Hematopoietic multipotent progenitor cell treated with erythropoietin and hydrocortisone succinate and interleukin-3 and kit ligand, for 6 days (in vitro differentiated cells): ENCODE measurements at regions not wholly inside any gene's neighbourhood (a gene's known extent, or its start where the extent isn't known, plus 50 kb on each side); places are given as distances from the start of the nearest gene placed in this dataset.

Experiments
- DNase-seq: peaks from one replicate; pipeline ENCODE4 v3.0.0-alpha.2; 2015

DNA sequence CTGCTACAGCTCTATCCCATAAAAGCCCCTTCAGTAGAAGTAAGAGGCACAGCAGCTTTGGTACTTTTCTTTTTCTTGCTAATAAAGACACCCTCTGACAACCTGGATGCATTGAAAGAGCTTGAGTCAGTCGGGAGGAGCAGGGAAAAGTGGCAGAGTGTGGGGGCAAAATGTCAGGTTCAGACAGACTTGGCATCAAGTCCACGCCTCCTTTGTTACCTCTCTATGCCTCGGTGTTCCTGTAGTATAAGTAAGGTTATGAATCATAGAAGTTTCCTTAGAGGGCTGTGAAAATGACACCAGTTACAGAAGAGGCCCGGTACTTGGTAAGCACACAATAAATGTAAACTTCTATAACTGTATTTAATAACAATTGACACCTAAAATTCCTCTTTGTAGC is 133.9 kb downstream of the ESM1 start:
- no peak for DNase-seq

DNA sequence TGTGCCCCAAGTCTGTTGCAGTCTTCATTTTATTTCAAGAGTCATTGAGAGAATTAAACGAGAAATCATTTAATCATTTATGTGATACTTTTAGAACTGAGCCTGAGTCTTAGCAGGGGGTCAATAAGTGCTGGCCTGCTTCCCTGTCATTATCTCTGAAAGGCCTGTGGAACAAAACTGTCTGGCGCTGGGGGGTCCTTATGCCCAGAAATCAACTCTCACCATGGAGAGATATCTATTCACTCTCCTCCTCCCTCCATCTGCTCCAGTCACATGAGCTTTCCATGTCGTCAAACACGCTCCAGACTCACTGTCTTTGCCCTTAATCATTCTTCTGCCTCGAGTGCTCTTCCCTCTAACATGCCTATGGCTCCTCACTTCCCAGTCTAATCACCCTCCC is 136.8 kb downstream of the ESM1 start:
- no peak for DNase-seq

DNA sequence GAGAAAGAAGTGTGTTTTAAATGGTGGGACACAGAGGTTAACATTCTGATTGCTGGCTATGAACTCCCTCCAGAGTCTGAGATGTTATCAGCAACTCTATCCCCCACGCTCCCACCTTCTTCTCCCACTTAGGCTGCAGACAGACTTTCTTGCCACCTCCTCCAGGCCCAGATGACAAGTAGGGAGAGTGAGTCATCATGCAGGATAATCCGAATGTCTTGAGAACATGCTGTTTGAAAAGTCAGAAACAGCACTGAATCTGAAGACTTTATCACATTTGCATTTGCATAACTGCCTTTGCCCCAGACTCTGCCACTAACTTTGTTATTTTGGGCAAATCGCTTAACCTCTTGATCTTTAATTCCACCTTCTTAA is 139.8 kb downstream of the ESM1 start:
- DNase-seq, result no peak

GRCh38 chr5:54844905-54845566 is 140.4 kb downstream of the ESM1 start:
- DNase-seq, result peak; percentile 75

GRCh38 chr5:54844266-54844665 is 141.1 kb downstream of the ESM1 start:
- DNase-seq, result no peak

- DNase-seq, result no peak
Measured at GRCh38 chr5:54841481-54841880, 143.9 kb downstream of the ESM1 start.

DNA sequence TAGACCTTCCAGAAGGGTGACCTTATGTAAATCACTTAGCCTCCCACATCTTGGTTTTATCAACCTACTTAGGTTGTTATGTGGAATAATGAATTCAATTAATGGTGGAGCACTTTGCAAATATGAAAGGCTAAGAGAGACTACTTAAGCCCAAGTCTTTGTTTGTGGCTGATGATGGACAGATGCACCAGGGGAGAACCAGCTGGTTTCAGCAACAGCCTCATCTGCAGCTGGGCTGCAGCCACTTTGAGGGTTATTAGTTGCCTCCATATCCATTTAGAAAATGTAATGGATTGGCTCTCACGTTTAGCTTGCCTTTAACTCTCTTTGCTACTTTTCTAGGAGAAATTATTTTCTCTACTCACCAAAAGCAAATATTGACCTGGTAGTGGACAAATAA is 146.6 kb downstream of the ESM1 start:
- DNase-seq, result no peak

DNA sequence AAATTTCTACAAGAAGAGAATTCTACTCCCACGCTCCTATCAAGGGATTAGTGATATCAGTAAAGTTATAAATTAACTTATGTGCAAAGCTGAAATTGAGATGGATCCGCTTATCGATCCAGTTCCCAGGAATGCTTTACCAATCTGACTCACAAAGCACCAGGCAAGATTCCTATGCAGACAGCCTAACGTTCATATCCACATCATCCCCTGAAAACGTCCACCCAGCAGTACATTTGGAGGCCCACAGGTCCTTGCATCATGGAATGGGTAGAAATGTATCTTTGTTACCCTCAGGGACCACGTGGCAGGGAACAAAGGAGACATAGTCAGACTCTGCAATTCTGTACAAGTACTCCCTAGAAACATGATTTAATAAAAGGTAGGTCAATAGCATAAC is 147.4 kb downstream of the ESM1 start:
- no peak for DNase-seq

DNA sequence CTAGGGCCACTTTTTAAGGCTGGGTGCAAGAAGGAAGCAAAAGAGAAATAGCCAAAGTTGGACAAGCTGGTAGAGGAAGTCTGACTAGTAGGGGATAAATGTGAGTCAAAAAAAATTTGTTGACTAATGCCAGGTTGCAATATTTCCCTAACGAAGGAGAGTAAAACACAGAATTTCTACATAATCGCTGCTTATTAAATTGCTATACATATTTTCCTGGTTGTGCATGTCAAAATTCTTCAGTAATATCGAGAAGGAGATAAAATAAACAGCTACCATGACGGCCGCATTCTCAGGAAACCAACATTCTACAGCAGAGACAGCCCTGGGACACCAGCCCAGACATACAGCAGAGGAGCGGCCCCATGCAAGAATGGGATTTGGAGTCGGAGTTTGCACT is 148.3 kb downstream of the ESM1 start:
- DNase-seq, result no peak

- no peak for DNase-seq
Measured at GRCh38 chr5:54835647-54836046, 149.7 kb downstream of the ESM1 start.

GRCh38 chr5:54834121-54834842 is 151.1 kb downstream of the ESM1 start:
- DNase-seq, result no peak

DNA sequence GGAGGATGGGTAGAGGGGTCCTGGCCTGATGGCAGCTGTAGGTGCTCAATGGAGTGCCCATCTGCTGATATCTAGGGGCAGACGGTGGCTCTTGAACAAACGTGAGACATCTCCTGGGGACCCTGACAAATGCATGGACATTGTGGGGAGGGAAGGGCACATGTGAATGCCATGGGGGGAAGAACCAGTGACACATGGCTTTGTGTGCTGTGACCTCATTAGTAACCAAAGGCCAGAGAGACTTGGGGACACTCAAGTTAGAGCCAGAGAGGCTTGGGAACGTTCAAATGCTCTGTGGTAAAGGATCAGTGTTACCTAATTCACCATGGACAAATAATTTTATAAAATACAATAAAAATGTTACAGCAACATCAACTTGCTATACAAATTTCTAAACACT is 151.8 kb downstream of the ESM1 start:
- DNase-seq, result no peak

- DNase-seq, result no peak
Measured at GRCh38 chr5:54832858-54833257, 152.5 kb downstream of the ESM1 start.

DNA sequence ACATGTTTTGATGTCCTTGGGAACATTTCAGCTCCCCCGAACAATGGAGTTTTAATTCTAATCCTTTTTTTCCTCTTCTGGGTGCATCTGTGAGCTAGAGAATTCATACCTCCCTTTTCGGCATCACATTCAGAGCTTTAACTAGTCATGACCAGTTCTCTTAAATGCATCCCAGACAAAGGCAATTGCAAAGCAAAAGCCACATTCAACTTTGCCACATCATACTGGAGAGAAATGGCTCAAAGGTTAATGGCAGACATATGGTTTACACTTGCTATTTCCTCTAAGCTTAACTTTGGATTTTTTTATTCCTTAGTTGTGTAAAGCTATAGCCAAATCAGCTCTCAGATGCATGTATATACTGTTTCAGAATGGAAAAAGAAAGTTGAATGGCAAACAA is 153.3 kb downstream of the ESM1 start:
- no peak for DNase-seq

DNA sequence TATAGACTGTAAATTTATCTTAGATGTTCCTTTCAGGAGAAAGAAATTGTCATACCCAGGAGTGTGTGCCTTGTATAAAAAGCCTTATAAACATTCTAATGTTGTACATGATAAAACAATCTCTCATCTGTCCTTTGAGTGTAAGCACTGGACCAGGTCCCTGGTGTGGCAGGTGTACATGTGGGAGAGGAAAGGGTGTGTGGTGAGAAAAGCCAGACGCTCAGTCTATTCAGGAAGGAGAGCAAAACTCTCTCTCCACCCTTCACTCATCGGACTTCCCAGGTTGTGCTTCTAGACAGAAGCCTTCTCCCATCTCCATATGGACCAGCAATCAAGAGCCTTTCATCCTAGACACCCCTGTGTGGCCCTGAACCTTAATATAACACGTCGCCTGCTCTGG is 154.2 kb downstream of the ESM1 start:
- no peak for DNase-seq

DNA sequence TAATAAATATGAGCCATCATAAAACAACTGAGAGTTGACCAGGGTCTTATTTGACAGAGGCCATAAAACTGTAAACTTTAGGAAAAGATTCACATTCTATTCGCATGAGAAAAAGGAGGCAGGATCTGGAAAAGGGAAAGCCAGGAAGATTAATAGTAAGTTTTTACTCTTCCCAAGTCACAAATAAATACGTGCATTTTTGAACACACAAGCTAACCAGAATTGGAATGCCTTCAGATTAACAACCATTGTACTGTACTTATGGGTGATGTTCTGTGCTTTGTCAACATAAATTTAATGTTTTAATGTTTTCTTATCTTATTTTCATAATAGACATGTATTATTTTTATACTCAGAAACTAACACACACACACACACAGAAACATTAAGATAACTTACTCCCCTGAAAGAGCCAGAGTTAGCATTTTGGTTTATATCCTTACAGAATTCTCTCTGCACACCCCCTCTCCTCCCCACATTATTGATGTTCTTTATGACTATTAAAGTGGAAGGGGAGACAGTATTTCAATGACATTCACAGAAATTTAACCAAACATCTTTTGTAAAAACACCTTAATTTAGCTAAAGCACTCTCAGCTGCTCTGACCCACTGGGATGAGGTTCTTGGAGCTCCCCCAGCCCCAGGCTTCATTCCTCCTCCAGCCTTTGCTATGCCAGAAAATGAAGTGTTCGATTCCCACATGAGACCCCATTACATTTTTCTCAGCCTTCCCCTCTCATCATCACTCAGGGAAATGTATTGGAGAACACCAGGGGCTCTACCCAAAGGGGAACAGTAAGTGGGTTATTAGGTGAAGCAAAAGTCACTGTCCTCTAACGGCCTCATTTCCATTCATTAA is 155.5 kb downstream of the ESM1 start:
- no peak for DNase-seq

DNA sequence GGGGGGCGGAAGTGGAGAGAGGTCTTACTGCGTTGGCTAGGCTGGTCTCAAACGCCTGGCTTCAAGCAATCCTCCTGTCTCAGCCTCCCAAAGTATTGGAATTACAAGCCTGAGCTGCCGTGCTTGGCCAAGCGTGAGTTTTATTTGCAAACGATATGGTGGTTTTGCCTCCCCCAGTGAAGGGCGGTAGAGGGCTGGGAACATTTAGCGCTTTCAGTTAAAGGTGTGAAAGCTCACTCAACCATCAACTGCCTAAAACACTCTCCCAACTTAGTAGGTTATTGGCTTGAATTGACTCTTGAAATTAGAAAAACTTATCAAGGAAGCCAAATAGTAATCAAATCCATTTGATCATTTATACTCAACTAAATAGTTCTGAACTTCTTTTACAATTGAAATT is 156.3 kb downstream of the ESM1 start:
- DNase-seq, result no peak

GRCh38 chr5:54828151-54828550 is 157.2 kb downstream of the ESM1 start:
- DNase-seq, result no peak

- DNase-seq, result no peak
Measured at GRCh38 chr5:54825005-54825404, 160.4 kb downstream of the ESM1 start.

- no peak for DNase-seq
Measured at GRCh38 chr5:54823006-54823405, 162.4 kb downstream of the ESM1 start.

GRCh38 chr5:54822324-54822687 is 163.1 kb downstream of the ESM1 start:
- no peak for DNase-seq

DNA sequence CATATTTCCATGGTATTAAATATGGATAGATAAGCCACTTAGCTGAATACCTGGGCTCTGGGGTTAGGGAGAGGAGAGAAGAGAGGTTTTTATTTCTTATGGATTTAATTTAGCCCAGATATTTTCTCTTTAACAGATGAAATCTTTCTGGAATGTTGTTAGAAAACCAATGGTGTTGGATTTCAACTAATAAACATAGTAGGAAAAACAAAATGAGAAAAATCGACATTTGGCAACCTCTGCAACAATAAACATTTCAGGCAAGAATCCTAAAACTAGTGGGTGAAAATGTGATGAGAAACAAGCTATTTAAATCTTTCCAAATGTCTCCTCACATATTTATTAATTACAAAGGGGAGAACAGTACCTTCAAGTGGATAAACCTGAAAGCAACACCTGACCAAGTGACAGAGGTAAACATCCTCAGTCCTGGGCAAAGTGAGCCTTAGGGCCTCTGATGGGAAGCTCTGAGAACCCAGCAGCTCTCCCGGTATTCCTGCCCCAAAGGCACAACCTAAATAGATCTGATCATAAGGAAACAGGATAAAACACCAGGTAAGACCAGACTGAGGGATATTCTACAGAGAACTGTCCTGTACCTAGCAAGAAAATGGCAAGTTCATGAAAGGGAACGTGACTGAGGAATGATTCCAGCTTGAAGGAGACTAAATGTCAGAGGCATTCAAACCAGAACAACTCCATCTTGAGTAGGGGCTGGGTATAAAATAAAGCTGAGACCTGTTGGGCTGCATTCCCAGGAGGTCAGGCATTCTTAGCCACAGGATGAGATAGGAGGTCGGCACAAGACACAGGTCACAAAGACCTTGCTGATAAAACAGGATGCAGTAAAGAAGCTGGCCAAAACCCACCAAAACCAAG is 163.7 kb downstream of the ESM1 start:
- DNase-seq, result no peak
